ENCODE measurements at regions not wholly inside any gene's neighbourhood (a gene's known extent, or its start where the extent isn't known, plus 50 kb on each side); places are given as distances from the start of the nearest gene placed in this dataset.

DNA sequence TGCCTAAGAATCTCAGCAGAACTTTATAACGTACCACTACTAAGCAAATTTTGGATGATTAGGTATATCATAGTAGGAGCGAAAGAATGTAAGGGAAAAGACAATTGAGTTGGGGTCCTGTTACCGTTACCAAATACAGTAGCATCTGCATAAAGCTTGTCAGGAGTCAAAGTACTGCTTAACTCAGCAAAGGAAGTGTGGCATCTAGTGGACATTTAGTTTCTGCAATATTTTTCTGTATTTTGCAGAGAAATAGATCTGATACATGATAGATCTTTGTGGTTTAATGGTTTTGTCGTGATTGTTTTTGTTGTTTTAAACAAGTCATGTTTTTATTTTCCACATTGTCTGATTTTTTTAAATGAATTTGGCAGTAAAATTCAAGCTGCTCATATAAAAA is 81.0 kb upstream of the SMARCAD1 start:
- no peak overlapping the region for H3K4me2 ChIP-seq
- H3K4me1 ChIP-seq (ENCODE audit: control insufficient read depth in 1 of 2, insufficient read depth in 2 of 2, low read depth in 1 of 2, low read length in 1 of 2), result no peaks in the 10 kb centered on the region
- no peaks in the 10 kb centered on the region for H3K36me3 ChIP-seq (replicated peaks in 1 of 2; ENCODE audit: control insufficient read depth in 1 of 2, insufficient read depth in 2 of 2, low read length in 1 of 2)
- H3K27ac ChIP-seq (ENCODE audit: low read depth in 2 of 2, low read length in 1 of 2), result no peak overlapping the region
- TF ChIP-seq FOSL2 (IDR thresholded peaks at IDR 0.05; ENCODE audit: borderline replicate concordance, low read depth), result no peak
- TF ChIP-seq, protein P1, sequence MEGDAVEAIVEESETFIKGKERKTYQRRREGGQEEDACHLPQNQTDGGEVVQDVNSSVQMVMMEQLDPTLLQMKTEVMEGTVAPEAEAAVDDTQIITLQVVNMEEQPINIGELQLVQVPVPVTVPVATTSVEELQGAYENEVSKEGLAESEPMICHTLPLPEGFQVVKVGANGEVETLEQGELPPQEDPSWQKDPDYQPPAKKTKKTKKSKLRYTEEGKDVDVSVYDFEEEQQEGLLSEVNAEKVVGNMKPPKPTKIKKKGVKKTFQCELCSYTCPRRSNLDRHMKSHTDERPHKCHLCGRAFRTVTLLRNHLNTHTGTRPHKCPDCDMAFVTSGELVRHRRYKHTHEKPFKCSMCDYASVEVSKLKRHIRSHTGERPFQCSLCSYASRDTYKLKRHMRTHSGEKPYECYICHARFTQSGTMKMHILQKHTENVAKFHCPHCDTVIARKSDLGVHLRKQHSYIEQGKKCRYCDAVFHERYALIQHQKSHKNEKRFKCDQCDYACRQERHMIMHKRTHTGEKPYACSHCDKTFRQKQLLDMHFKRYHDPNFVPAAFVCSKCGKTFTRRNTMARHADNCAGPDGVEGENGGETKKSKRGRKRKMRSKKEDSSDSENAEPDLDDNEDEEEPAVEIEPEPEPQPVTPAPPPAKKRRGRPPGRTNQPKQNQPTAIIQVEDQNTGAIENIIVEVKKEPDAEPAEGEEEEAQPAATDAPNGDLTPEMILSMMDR (IDR thresholded peaks at IDR 0.05), result peak; percentile 51
- TF ChIP-seq EZH2phosphoT487 (IDR thresholded peaks at IDR 0.05; ENCODE audit: borderline replicate concordance, low read depth), result no peak
- no peak for TF ChIP-seq TEAD4 (IDR thresholded peaks at IDR 0.05; ENCODE audit: borderline replicate concordance, insufficient read depth)
- no peak for TF ChIP-seq CHD2 (IDR thresholded peaks at IDR 0.05; ENCODE audit: low read length, partially characterized antibody)
- TF ChIP-seq FOXJ3 (CRISPR knock-in tag; IDR thresholded peaks at IDR 0.05), result no peak
- TF ChIP-seq POLR2AphosphoS5 (IDR thresholded peaks at IDR 0.05; ENCODE audit: low read depth, low read length), result no peak
- TF ChIP-seq MEF2A (IDR thresholded peaks at IDR 0.05; ENCODE audit: borderline replicate concordance, low read depth), result no peak
- TF ChIP-seq SMC3 (IDR thresholded peaks at IDR 0.05; ENCODE audit: low read depth, low read length), result peak; percentile 43; the same call in 1 of the 2 replicates
- TF ChIP-seq RAD21 (IDR thresholded peaks at IDR 0.05; ENCODE audit: low read length), result peak; percentile 77
- no peak overlapping the region for H3K4me3 ChIP-seq (ENCODE audit: low read depth in 2 of 2, low read length in 1 of 2)
- H3K27me3 ChIP-seq (ENCODE audit: insufficient read depth), result no peaks in the 10 kb centered on the region
- no peaks in the 10 kb centered on the region for H3K79me2 ChIP-seq (ENCODE audit: insufficient read depth)
- no peaks in the 10 kb centered on the region for H3F3A ChIP-seq (replicated peaks; ENCODE audit: insufficient read depth)
- CTCF ChIA-PET, result interaction anchor here (0.6 to 6.1 kb wide), 36 partner anchors 11 to 1527 kb away, joined by 3 to 81 read pairs (median 4); no protein-coding TSS in a partner anchor
- peak; percentile 40 for DNase-seq
- WGBS (ENCODE audit: low lambda C conversion rate), result 27% methylated on average over 4 of the region's 4 CpGs
- no peaks in the 10 kb centered on the region for H4K20me1 ChIP-seq (ENCODE audit: insufficient read depth)
- no peak overlapping the region for H2AFZ ChIP-seq (ENCODE audit: low read depth)
- no peak overlapping the region for H3K9ac ChIP-seq
- H3K9me2 ChIP-seq, result no peaks in the 10 kb centered on the region
- POLR2A ChIA-PET, result no interaction called here
- no peaks in the 10 kb centered on the region for H3K9me3 ChIP-seq

DNA sequence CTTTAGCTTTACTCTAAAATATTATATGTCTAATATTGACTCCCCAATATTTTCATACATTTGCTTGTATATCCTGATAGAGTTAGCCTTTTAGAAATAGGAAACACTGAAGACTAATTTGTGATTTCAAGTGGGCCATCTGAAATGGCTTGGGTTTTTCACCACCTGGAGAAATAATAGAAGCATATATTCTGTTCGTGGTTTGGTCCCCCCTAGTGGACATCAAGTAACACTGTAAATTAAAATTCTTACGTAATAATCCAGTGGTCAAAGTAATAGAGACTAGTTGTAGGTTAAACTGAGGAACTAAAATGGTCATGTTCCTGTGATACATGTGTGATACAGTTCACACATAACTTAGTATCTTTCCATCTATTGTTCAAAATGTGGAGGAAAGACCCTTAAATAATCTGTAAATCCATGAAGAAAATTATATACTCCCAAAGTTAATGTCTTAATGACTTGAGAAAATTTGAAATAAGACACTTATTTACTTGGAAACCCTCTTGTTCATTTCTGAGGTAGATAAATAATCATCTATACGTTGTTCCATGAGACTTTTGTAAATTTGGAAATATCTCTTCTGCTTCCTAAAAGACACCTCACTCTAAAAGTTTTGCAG is 79.8 kb upstream of the SMARCAD1 start:
- 2% methylated on average over 3 of the region's 3 CpGs for WGBS (ENCODE audit: low lambda C conversion rate)
- Histone ChIP-seq H3K4me2 (no peak overlapping the region), H3F3A (replicated peaks; ENCODE audit: insufficient read depth) (no peaks in the 10 kb centered on the region), H3K36me3 (replicated peaks in 1 of 2; ENCODE audit: control insufficient read depth in 1 of 2, insufficient read depth in 2 of 2, low read length in 1 of 2) (no peaks in the 10 kb centered on the region), H3K79me2 (ENCODE audit: insufficient read depth) (no peaks in the 10 kb centered on the region), H4K20me1 (ENCODE audit: insufficient read depth) (no peaks in the 10 kb centered on the region), H3K4me1 (ENCODE audit: control insufficient read depth in 1 of 2, insufficient read depth in 2 of 2, low read depth in 1 of 2, low read length in 1 of 2) (no peaks in the 10 kb centered on the region), H2AFZ (ENCODE audit: low read depth) (no peak overlapping the region), H3K4me3 (ENCODE audit: low read depth in 2 of 2, low read length in 1 of 2) (no peak overlapping the region), H3K27ac (ENCODE audit: low read depth in 2 of 2, low read length in 1 of 2) (no peak overlapping the region), H3K9ac (no peak overlapping the region), H3K9me2 (no peaks in the 10 kb centered on the region), H3K9me3 (no peaks in the 10 kb centered on the region), H3K27me3 (ENCODE audit: insufficient read depth) (no peaks in the 10 kb centered on the region)
- ChIA-PET POLR2A (no interaction called here), CTCF (interaction anchor here (0.7 to 6.1 kb wide), 22 partner anchors 9 to 349 kb away, joined by 3 to 81 read pairs (median 5); no protein-coding TSS in a partner anchor)
- DNase-seq, result peak; percentile 52
- no peak for TF ChIP-seq RCOR1 (IDR thresholded peaks at IDR 0.05; ENCODE audit: low read length)
- no peak for TF ChIP-seq CHD2 (IDR thresholded peaks at IDR 0.05; ENCODE audit: low read length, partially characterized antibody)
- TF ChIP-seq, protein P2, sequence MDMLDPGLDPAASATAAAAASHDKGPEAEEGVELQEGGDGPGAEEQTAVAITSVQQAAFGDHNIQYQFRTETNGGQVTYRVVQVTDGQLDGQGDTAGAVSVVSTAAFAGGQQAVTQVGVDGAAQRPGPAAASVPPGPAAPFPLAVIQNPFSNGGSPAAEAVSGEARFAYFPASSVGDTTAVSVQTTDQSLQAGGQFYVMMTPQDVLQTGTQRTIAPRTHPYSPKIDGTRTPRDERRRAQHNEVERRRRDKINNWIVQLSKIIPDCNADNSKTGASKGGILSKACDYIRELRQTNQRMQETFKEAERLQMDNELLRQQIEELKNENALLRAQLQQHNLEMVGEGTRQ (IDR thresholded peaks at IDR 0.05; ENCODE audit: borderline replicate concordance, low read depth, low read length), result no peak
- TF ChIP-seq NFIC (IDR thresholded peaks at IDR 0.05; ENCODE audit: borderline replicate concordance), result no peak
- TF ChIP-seq SMC3 (IDR thresholded peaks at IDR 0.05; ENCODE audit: low read depth, low read length), result peak; percentile 53
- peak; percentile 68 for TF ChIP-seq RAD21 (IDR thresholded peaks at IDR 0.05; ENCODE audit: low read length)
- no peak for TF ChIP-seq JUND (IDR thresholded peaks at IDR 0.05)
- no peak for TF ChIP-seq FOXM1 (IDR thresholded peaks at IDR 0.05; ENCODE audit: low read depth)
- no peak for TF ChIP-seq MXI1 (IDR thresholded peaks at IDR 0.05; ENCODE audit: low read depth, low read length)
- no peak for TF ChIP-seq EZH2phosphoT487 (IDR thresholded peaks at IDR 0.05; ENCODE audit: borderline replicate concordance, low read depth)
- 0 out of 2 replicates have a peak, but pooled peaks have one; percentile 19 for TF ChIP-seq RFX5 (IDR thresholded peaks at IDR 0.05; ENCODE audit: low read length)
- no peak for TF ChIP-seq FOSL2 (IDR thresholded peaks at IDR 0.05; ENCODE audit: borderline replicate concordance, low read depth)
- TF ChIP-seq, protein P1 (IDR thresholded peaks at IDR 0.05), result peak; percentile 78
- TF ChIP-seq, protein P3, sequence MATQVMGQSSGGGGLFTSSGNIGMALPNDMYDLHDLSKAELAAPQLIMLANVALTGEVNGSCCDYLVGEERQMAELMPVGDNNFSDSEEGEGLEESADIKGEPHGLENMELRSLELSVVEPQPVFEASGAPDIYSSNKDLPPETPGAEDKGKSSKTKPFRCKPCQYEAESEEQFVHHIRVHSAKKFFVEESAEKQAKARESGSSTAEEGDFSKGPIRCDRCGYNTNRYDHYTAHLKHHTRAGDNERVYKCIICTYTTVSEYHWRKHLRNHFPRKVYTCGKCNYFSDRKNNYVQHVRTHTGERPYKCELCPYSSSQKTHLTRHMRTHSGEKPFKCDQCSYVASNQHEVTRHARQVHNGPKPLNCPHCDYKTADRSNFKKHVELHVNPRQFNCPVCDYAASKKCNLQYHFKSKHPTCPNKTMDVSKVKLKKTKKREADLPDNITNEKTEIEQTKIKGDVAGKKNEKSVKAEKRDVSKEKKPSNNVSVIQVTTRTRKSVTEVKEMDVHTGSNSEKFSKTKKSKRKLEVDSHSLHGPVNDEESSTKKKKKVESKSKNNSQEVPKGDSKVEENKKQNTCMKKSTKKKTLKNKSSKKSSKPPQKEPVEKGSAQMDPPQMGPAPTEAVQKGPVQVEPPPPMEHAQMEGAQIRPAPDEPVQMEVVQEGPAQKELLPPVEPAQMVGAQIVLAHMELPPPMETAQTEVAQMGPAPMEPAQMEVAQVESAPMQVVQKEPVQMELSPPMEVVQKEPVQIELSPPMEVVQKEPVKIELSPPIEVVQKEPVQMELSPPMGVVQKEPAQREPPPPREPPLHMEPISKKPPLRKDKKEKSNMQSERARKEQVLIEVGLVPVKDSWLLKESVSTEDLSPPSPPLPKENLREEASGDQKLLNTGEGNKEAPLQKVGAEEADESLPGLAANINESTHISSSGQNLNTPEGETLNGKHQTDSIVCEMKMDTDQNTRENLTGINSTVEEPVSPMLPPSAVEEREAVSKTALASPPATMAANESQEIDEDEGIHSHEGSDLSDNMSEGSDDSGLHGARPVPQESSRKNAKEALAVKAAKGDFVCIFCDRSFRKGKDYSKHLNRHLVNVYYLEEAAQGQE (IDR thresholded peaks at IDR 0.05; ENCODE audit: low read depth, low read length), result no peak

Measured in SK-N-SH (cell line).